Osteoblast (primary cell): ENCODE measurements at regions not wholly inside any gene's neighbourhood (a gene's known extent, or its start where the extent isn't known, plus 50 kb on each side); places are given as distances from the start of the nearest gene placed in this dataset.

ENCODE experiments used
- DNase-seq: peaks from one replicate; pipeline ENCODE4 v3.0.0; 2011; ENCODE audit warnings: low spot score, mixed read lengths; ENCODE audit not compliant: insufficient read length; ENCODE audit errors: missing footprints
- H2AFZ ChIP-seq: 2 replicates; pipeline ENCODE4 v1.6.0; 2011; ENCODE audit warnings: mild to moderate bottlenecking, low read length
- H3K27ac ChIP-seq: 2 replicates; pipeline ENCODE4 v1.5.1; 2011; ENCODE audit warnings: mild to moderate bottlenecking, low read depth, low read length, moderate library complexity
- H3K27me3 ChIP-seq: 2 replicates; pipeline ENCODE4 v1.6.0; 2012; ENCODE audit warnings: mild to moderate bottlenecking, control low read depth, inconsistent platforms, low read length, moderate library complexity; ENCODE audit not compliant: insufficient read depth
- H3K36me3 ChIP-seq: 2 replicates; pipeline ENCODE4 v1.5.1; 2011; ENCODE audit warnings: mild to moderate bottlenecking, low read length, control low read depth, moderate library complexity; ENCODE audit not compliant: insufficient read depth
- H3K4me1 ChIP-seq: 2 replicates; pipeline ENCODE4 v1.5.1; 2011; ENCODE audit warnings: mild to moderate bottlenecking, low read length, control low read depth, moderate library complexity; ENCODE audit not compliant: insufficient read depth
- H3K4me2 ChIP-seq: 2 replicates; pipeline ENCODE4 v1.6.0; 2011; ENCODE audit warnings: mild to moderate bottlenecking, low read length; ENCODE audit not compliant: insufficient read depth
- H3K4me3 ChIP-seq: fragments of 200-600 bp; sonication (generic); 3 replicates; pipeline ENCODE4 v1.5.1; 2012; ENCODE audit warnings: mild to moderate bottlenecking, low read length, inconsistent platforms; ENCODE audit not compliant: insufficient read depth
- H3K79me2 ChIP-seq: 2 replicates; pipeline ENCODE4 v1.6.0; 2012; ENCODE audit warnings: mild to moderate bottlenecking, low read length, control low read depth, inconsistent platforms; ENCODE audit not compliant: insufficient read depth
- H3K9me3 ChIP-seq: 2 replicates; pipeline ENCODE4 v1.5.1; 2011; ENCODE audit warnings: low read depth, low read length, control low read depth
- H4K20me1 ChIP-seq: 2 replicates; pipeline ENCODE4 v1.6.0; 2012; ENCODE audit warnings: mild to moderate bottlenecking, low read length, control low read depth; ENCODE audit not compliant: insufficient read depth
- CTCF ChIP-seq: IDR thresholded peaks from 2 replicates; pipeline ENCODE4 v1.5.1; 2011; ENCODE audit warnings: mild to moderate bottlenecking, low read depth, low read length, moderate library complexity; ENCODE audit errors: extremely low read depth

GRCh38 chr16:85425074-85425662 is 188.0 kb upstream of the GSE1 start:
- H3K27ac ChIP-seq: no peak overlapping the region
- H3K9me3 ChIP-seq: no peaks in the 10 kb centered on the region
- H3K4me1 ChIP-seq: no peaks in the 10 kb centered on the region
- no peak for DNase-seq
- H3K4me2 ChIP-seq: no peak overlapping the region
- no peaks in the 10 kb centered on the region for H3K36me3 ChIP-seq
- H3K27me3 ChIP-seq: no peaks in the 10 kb centered on the region
- H3K4me3 ChIP-seq: no peak overlapping the region
- peaks cover 2% of the 10 kb centered on the region for H3K79me2 ChIP-seq
- no peak for TF ChIP-seq CTCF
- H2AFZ ChIP-seq: no peak overlapping the region
- peaks cover 35% of the 10 kb centered on the region for H4K20me1 ChIP-seq

- Histone ChIP-seq H4K20me1 (peaks cover 24% of the 10 kb centered on the region), H3K4me1 (no peaks in the 10 kb centered on the region), H3K4me3 (no peak overlapping the region), H2AFZ (no peak overlapping the region), H3K36me3 (no peaks in the 10 kb centered on the region), H3K27ac (no peak overlapping the region), H3K9me3 (no peaks in the 10 kb centered on the region), H3K4me2 (no peak overlapping the region), H3K27me3 (no peaks in the 10 kb centered on the region), H3K79me2 (no peaks in the 10 kb centered on the region)
- DNase-seq: no peak
- TF ChIP-seq CTCF: no peak
Observed at GRCh38 chr16:85426806-85427205, 186.3 kb upstream of the GSE1 start.

GRCh38 chr16:85428168-85428898 is 184.8 kb upstream of the GSE1 start:
- H3K27ac ChIP-seq: no peak overlapping the region
- no peak overlapping the region for H2AFZ ChIP-seq
- no peaks in the 10 kb centered on the region for H3K79me2 ChIP-seq
- H3K4me1 ChIP-seq: no peaks in the 10 kb centered on the region
- no peaks in the 10 kb centered on the region for H3K9me3 ChIP-seq
- no peak overlapping the region for H3K4me2 ChIP-seq
- no peaks in the 10 kb centered on the region for H3K27me3 ChIP-seq
- no peak overlapping the region for H3K4me3 ChIP-seq
- H4K20me1 ChIP-seq: peaks cover 29% of the 10 kb centered on the region
- peak; percentile 93 for DNase-seq
- H3K36me3 ChIP-seq: no peaks in the 10 kb centered on the region
- TF ChIP-seq CTCF: peak; percentile 51

- no peak overlapping the region for H3K27ac ChIP-seq
- H4K20me1 ChIP-seq: peaks cover 35% of the 10 kb centered on the region
Observed at GRCh38 chr16:85428899-85429775, 184.0 kb upstream of the GSE1 start.

More at GRCh38 chr16:85428899-85429775, 184.0 kb upstream of the GSE1 start:
- H3K4me2 ChIP-seq: no peak overlapping the region
- H3K4me1 ChIP-seq: no peaks in the 10 kb centered on the region
- no peak for DNase-seq
- H3K36me3 ChIP-seq: no peaks in the 10 kb centered on the region
- no peak for TF ChIP-seq CTCF
- no peak overlapping the region for H2AFZ ChIP-seq
- no peaks in the 10 kb centered on the region for H3K9me3 ChIP-seq
- H3K4me3 ChIP-seq: no peak overlapping the region
- no peaks in the 10 kb centered on the region for H3K79me2 ChIP-seq
- no peaks in the 10 kb centered on the region for H3K27me3 ChIP-seq
